HG03139 (cell line): ENCODE measurements at regions not wholly inside any gene's neighbourhood (a gene's known extent, or its start where the extent isn't known, plus 50 kb on each side); places are given as distances from the start of the nearest gene placed in this dataset.
"Not testable (repeated sequence)": the region's sequence is repeated elsewhere in the genome, so short reads cannot be mapped to it uniquely, and the experiment has no call there.

Source experiments
- ATAC-seq: cut with Tn5 transposase; IDR thresholded peaks from one replicate; pipeline ENCODE4 v1.9.1; 2021; ENCODE audit not compliant: unreplicated experiment

- ATAC-seq: no peak
Measured at GRCh38 chr7:97373736-97374135, 256.2 kb downstream of the SDHAF3 start.

DNA sequence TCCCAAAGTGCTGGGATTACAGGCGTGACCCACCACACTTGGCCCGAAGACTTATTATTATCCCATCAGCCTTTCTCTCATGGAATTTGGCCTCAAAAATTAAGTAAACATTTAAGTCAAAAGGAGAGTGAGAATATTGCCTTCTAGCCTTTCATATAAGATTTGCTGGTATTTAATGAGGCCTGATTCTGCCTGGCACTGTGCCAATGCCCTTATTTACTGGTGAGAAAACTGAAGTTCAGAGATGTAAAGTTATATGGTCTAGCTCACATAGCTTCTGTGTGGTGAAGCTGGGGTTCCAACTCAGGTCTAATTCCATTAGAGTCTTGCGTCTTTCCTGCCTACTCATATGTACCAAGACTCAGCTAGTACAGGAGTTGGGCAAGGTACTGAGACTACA, 260.2 kb downstream of the SDHAF3 start:
- ATAC-seq: no peak

DNA sequence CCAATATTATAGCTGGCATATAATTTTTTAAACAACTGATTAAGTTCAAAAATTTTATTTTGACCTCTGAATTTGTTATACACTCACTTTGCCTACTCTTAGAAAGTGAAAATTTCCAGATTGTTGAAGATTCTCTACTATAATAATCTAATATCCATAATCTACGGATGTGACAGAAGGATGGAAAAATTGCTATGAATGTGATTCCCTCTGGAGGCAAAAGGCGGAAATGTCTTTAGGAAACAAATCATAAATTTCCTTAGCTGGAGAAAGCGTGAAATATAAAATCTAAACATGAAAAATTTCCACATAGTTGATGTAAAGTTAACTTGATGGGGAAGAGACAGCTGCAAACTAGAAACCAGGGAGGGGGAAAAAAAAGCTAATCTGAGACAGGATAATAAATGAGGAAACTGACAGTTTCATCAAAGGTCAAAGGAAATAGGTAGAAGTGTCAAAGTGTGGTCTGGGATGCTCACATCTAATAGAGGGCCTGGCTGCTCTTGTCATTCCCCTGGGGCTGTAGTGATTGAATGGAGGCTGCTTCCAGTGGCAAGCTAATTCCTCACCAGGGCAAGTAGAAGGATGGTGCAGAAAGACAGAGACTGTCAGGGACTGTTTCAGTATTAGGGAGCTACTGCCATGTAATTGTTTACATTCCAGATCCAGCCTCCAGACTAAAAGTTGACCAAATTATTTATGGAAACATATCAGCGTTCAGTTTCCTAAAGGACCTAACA, 264.5 kb downstream of the SDHAF3 start:
- no peak for ATAC-seq

DNA sequence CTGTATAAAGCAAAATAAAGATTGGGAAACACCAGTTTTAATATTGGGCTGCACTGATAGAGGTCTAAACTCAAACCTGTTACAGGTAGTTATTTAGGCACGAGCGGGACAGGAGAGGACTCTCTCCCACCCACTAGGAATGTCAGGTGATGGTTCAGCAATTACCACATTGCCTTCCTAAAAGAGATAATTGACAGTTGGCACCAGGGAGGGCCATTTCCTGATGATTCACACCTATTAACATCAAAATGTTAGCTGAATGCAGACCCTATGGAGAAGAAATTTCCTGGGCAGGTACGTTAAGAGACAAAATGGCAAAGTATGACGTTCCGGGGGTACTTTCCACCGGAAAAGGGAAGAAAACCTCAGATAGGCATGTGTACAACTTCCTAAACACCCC, 272.6 kb downstream of the SDHAF3 start:
- no peak for ATAC-seq

GRCh38 chr7:97390915-97391593, 273.6 kb downstream of the SDHAF3 start:
- ATAC-seq: no peak

DNA sequence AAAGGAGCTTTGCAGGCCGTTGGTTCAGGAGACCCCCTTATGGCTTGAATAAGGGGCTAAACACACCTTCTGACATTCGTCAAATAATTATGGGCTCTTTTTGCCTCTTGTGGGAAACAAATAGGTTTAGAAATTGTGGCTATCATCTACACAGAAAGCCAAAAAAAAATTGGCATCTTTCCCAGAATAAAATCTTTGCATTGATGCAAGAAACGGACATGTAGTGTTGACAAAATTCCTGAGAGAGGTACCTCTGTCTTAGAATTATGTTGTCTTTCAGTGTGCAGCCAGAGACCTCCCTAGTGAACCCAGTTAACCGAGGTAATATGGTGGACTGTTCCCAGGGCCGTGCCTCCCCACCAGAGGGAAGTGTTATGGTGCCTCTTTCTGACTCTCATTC, 283.9 kb downstream of the SDHAF3 start:
- no peak for ATAC-seq

GRCh38 chr7:97405835-97406234, 288.3 kb downstream of the SDHAF3 start:
- no peak for ATAC-seq

- no peak for ATAC-seq
Measured at GRCh38 chr7:97407106-97407505, 289.6 kb downstream of the SDHAF3 start.

GRCh38 chr7:97409346-97409745, 291.8 kb downstream of the SDHAF3 start:
- no peak for ATAC-seq

DNA sequence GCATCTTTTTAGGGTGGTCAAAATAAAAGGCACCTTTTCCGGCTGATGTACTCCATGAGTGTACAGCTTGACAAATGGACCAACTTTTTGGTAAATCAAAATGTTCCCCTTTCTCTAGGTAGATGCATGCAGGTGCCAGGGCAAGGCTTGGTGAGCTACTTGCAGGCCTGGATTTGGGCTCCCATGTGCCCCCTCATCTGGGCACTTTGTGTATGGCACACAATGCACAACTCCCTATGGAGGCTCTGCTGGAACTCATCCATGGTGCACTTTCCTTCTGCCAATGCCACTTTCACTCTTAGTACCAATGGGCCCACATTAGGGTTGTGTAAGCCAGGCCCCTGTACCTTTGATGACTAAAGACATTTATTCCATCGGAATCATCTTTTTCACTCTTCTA, 300.8 kb downstream of the SDHAF3 start:
- no peak for ATAC-seq

GRCh38 chr7:97419898-97420297, 302.4 kb downstream of the SDHAF3 start:
- no peak for ATAC-seq

DNA sequence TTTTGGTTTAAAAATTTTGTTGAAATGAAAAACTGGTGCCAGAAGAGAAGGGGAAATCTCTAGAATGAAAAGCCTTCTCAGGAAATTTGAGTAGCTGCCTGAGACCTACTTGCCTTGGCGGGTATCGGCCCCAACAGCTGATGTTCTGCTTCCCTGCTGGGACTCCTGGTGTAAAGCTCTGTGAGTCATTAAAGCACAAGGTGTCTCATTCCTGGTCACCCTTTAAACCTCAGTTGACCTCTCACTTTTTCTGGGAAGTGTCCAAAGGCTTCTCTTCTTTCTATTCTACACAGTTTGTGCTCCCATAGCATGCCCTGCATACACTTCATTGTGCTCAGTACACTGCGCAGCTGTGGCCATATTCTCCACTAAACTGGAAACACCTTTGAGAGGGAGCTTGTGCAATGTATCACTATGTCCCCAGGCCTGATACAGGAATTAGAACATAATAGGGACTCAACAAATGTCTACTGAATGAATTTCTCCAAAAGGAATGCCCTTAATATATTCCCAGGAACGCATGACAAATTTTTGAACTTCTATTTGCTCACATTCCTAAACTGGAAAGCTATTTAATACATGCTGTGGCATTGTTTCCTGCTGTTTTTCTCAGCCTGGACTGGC, 303.9 kb downstream of the SDHAF3 start:
- no peak for ATAC-seq

DNA sequence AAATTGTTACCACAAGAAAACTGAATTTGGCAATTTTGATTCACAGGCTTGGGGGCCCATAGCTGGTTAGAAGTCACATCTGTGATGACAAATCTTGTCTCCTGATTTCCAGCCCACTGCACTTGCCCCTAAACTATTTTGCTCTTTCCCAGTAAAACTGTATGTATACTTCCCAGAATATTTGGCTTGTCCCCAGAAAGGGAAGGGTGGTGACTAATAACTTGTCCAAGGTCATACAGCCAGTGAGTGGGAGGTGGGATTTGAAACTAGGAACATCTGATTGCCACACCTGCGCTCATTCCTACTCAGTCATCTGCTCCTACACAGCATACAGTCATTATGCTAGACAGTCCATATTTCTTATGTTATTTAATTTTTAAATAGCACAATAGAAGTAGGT, 304.5 kb downstream of the SDHAF3 start:
- ATAC-seq: no peak

GRCh38 chr7:97430006-97430405, 301.9 kb upstream of the TAC1 start:
- no peak for ATAC-seq

DNA sequence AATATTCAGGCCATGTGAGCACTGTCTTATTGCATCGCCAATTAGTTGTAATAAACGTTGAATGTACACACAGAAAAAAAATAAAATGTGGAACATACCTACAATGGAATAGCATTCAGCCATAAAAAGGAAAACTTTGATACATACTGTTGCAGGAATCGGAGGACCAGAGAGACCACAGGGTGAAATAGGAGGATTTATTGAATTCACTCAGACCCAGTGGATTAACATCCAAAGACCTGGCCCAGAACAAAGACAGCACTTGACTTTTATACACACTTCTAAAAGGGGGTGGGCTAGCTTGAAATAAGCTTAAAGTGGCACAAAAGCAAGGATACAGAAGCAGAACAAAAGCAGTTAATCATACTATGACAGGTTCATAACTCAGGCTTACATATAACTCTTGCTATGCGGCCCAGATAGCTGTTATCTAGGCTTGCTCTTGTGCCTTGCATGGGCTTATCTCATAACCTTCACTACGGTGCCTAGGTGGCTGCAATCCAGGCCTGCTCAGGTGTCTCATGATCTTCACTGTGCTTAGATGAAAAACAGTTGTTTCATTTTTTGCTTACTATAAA, 292.2 kb upstream of the TAC1 start:
- no peak for ATAC-seq

GRCh38 chr7:97446361-97446760, 285.5 kb upstream of the TAC1 start:
- no peak for ATAC-seq

DNA sequence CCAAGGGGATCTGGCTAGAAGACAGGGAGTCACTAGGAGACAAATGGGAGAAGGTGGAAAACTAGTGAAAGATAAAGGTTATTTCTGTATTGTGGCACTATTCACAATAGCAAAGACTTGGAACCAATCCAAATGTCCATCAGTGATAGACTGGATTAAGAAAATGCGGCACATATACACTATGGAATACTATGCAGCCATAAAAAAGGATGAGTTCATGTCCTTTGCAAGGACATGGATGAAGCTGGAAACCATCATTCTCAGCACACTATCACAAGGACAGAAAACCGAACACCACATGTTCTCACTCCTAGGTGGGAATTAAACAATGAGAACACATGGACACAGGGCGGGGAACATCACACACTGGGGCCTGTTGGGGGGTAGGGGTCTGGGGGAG, 282.4 kb upstream of the TAC1 start:
- not testable (repeated sequence) for ATAC-seq

DNA sequence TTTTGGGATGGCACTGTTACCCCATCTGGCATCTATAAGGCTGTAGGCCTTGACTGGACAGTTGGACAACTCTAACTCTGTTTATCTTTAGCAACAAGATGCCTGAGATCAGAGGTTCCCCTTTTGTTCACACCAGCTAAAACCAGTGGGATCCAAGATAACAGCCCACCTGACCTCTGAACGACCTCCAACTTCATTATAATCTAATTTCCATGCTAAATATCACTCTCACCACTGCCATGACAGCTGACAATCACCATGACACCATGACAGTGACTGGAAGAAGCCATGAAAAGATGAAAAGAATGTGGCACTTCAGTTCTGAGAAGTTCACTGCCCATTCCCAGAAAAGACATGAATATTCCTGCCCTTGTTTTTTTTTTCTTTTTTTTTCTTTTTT, 281.4 kb upstream of the TAC1 start:
- no peak for ATAC-seq

GRCh38 chr7:97454636-97455035, 277.2 kb upstream of the TAC1 start:
- no peak for ATAC-seq

DNA sequence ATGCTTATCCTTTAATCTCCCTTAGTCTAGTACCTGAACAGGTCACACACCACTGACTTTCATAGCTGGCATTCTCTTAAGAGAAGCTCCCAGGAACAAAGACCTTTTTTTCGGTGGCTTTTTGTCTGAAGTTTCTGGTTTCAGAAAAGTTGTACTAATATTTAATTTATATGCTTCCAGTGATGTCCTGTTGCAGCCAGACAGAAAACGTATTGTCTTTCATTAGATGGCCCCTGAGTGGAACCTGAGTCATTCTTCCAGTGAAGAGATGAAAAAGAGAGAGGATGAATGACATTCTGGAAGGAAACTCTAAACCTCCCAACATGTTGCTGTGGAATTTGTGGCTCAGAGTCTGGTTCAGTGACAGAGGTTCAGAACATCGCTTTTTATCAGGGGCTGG, 274.8 kb upstream of the TAC1 start:
- no peak for ATAC-seq

DNA sequence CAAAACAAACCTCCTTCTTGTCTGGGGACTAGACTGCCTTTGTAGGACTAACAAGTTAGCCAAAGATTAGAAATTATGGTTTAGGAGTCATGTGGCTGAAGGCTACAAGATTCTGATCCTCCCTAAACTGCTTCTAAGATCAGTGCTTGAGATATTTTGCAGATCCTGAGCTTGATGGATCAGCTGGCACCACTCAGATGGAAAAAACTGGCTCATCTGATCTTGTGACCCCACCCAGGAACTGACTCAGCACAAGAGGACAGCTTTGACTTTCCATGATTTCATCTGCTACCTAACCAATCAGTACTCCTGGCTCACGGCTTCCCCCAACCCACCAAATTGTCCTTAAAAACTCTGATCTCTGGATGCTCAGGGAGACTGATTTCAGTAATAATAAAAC, 271.5 kb upstream of the TAC1 start:
- ATAC-seq: no peak

DNA sequence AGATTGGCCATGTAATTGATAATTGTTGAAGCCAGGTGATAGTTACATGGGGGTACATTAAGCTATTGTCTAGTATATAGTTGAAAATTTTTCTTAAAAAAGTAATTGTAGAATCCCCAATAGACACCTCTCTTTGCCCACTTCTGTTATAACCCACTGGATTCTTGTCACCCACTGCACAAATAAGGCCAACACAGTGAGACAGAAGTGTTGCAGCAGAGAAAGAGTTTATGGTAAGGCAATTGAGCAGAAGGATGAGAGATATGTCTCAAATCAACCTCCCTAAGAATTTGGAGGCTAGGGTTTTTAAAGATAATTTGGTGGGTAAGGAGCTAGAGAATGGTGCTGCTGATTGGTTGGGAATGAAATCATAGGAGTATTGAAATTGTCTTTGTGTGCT, 270.3 kb upstream of the TAC1 start:
- no peak for ATAC-seq
